Ovary (tissue), 3 donors: ENCODE measurements at regions not wholly inside any gene's neighbourhood (a gene's known extent, or its start where the extent isn't known, plus 50 kb on each side); places are given as distances from the start of the nearest gene placed in this dataset.

Source experiments
- CTCF ChIP-seq, 3 donors: fragments of 450-650 bp in 2 of 3; fragments of 200-600 bp in 1 of 3; IDR thresholded peaks; one replicate each; pipeline versions ENCODE4 v1.5.1 to v1.8.0; 2016 to 2022; ENCODE audit warnings: antibody characterized with exemption in 3 of 3, mild to moderate bottlenecking in 1 of 3
- EP300 ChIP-seq: sonication (generic); formaldehyde crosslinking; IDR thresholded peaks from one replicate; pipeline ENCODE4 v1.6.1; 2017; ENCODE audit warnings: antibody characterized with exemption
- POLR2A ChIP-seq: fragments of 450-650 bp; IDR thresholded peaks from one replicate; pipeline ENCODE4 v1.6.1; 2017; ENCODE audit warnings: antibody characterized with exemption, mild to moderate bottlenecking, moderate library complexity
- donor health status: DM: no; HTN: no; CAD: no.

GRCh38 chr7:12923971-12924370 lies 236.5 kb downstream of the ARL4A start:
- TF ChIP-seq CTCF (IDR thresholded peaks at IDR 0.05) (no peak), POLR2A (no peak), EP300 (no peak)
